Spleen (tissue), 11 donors: ENCODE measurements at regions not wholly inside any gene's neighbourhood (a gene's known extent, or its start where the extent isn't known, plus 50 kb on each side); places are given as distances from the start of the nearest gene placed in this dataset.

Experiments
- DNase-seq: peaks from one replicate; pipeline ENCODE4 v3.0.0-alpha.2; 2020
- H3K27ac ChIP-seq, 8 donors: fragments of 200-600 bp; sonication (generic) in 7 of 8; 1 replicate in 4 of 8; 2 replicates in 4 of 8; pipeline versions ENCODE4 v1.5.0 to v1.8.0; 2016 to 2021; ENCODE audit warnings: inconsistent platforms in 4 of 8, mild to moderate bottlenecking in 4 of 8, moderate library complexity in 1 of 8
- H3K27me3 ChIP-seq, 7 donors: fragments of 200-600 bp; sonication (generic) in 6 of 7; replicated peaks in 1 of 7; 1 replicate in 4 of 7; 2 replicates in 3 of 7; pipeline versions ENCODE4 v1.5.0 to v1.8.0; 2016 to 2021; ENCODE audit warnings: inconsistent platforms in 3 of 7, mild to moderate bottlenecking in 1 of 7
- H3K36me3 ChIP-seq, 6 donors: fragments of 200-600 bp; sonication (generic) in 5 of 6; 1 replicate in 4 of 6; 2 replicates in 2 of 6; pipeline versions ENCODE4 v1.5.0 to v1.8.0; 2016 to 2021; ENCODE audit warnings: inconsistent platforms in 2 of 6
- H3K4me1 ChIP-seq, 6 donors: fragments of 200-600 bp; sonication (generic) in 5 of 6; 1 replicate in 3 of 6; 2 replicates in 3 of 6; pipeline versions ENCODE4 v1.5.0 to v1.8.0; 2016 to 2021; ENCODE audit warnings: inconsistent platforms in 3 of 6
- H3K4me3 ChIP-seq, 8 donors: fragments of 200-600 bp; sonication (generic) in 7 of 8; 1 replicate in 4 of 8; 2 replicates in 4 of 8; pipeline versions ENCODE4 v1.5.0 to v1.8.0; 2016 to 2021; ENCODE audit warnings: inconsistent platforms in 4 of 8, mild to moderate bottlenecking in 4 of 8, moderate library complexity in 2 of 8
- H3K9me3 ChIP-seq, 8 donors: fragments of 200-600 bp; sonication (generic) in 7 of 8; 1 replicate in 4 of 8; 2 replicates in 4 of 8; pipeline versions ENCODE4 v1.5.0 to v1.8.0; 2016 to 2021; ENCODE audit warnings: inconsistent platforms in 4 of 8
- POLR2A ChIP-seq, 3 donors: fragments of 450-650 bp; IDR thresholded peaks; one replicate each; pipeline ENCODE4 v1.5.1; 2017; ENCODE audit warnings: antibody characterized with exemption in 3 of 3, mild to moderate bottlenecking in 1 of 3
- POLR2AphosphoS5 ChIP-seq, 3 donors: sonication (generic); formaldehyde crosslinking; IDR thresholded peaks; one replicate each; pipeline ENCODE4 v1.5.1; 2017; ENCODE audit warnings: antibody characterized with exemption in 3 of 3
- WGBS, 5 donors: extraction: QIAGEN DNeasy Blood & Tissue Kit in 3 of 5; methylation state at CpG; one replicate each; pipeline versions ENCODE4 v1.1.5 to v1.1.7; 2013 to 2018; 5-methylcytosine and 5-hydroxymethylcytosine counted together
- intact Hi-C: fragments of 100-400 bp; cut with DNase I; formaldehyde crosslinking; loops from one replicate; pipeline ENCODE4 v1.15.0; 2023; ENCODE audit warnings: low total_unique reads
- TF ChIP-seq, protein P1 (sequence below), 11 experiments: fragments of 200-600 bp in 7 of 11; fragments of 450-650 bp in 4 of 11; sonication (generic) in 4 of 11; IDR thresholded peaks in 8 of 11; conservative IDR thresholded peaks in 3 of 11; 1 replicate in 7 of 11; 2 replicates in 4 of 11; pipeline versions ENCODE4 v1.4.0 to v1.8.0; 2016 to 2021; ENCODE audit warnings: antibody characterized with exemption in 11 of 11, inconsistent platforms in 4 of 11, mild to moderate bottlenecking in 1 of 11
- donor health status: healthy with polysubstance abuse.
- donor health status: DM: no; HTN: no; CAD: no; lungs with moderate emphysema.
- donor health status: DM: no; HTN: no; CAD: no.
- donor health status: Bipolar disorder and iron deficiency.
- donor health status: healthy.
- donor health status: DM: no; HTN: no; CAD: no.
- donor health status: DM: yes; HTN: yes; CAD: no.

- H3K9me3 ChIP-seq, result no peaks in the 10 kb centered on the region
- H3K36me3 ChIP-seq, result no peaks in the 10 kb centered on the region
- no peak for DNase-seq
- no peak overlapping the region for H3K27ac ChIP-seq
- TF ChIP-seq POLR2A (IDR thresholded peaks at IDR 0.05) (no peak), POLR2AphosphoS5 (IDR thresholded peaks at IDR 0.05) (no peak)
- TF ChIP-seq, protein P1, sequence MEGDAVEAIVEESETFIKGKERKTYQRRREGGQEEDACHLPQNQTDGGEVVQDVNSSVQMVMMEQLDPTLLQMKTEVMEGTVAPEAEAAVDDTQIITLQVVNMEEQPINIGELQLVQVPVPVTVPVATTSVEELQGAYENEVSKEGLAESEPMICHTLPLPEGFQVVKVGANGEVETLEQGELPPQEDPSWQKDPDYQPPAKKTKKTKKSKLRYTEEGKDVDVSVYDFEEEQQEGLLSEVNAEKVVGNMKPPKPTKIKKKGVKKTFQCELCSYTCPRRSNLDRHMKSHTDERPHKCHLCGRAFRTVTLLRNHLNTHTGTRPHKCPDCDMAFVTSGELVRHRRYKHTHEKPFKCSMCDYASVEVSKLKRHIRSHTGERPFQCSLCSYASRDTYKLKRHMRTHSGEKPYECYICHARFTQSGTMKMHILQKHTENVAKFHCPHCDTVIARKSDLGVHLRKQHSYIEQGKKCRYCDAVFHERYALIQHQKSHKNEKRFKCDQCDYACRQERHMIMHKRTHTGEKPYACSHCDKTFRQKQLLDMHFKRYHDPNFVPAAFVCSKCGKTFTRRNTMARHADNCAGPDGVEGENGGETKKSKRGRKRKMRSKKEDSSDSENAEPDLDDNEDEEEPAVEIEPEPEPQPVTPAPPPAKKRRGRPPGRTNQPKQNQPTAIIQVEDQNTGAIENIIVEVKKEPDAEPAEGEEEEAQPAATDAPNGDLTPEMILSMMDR (IDR thresholded peaks at IDR 0.05 in 8 of 11, conservative IDR thresholded peaks at IDR 0.05 in 3 of 11), result no peak
- intact Hi-C loops, result no loop called here
- H3K4me3 ChIP-seq, result no peak overlapping the region
- WGBS, 5 donors, result 65 to 74% (median 70%) methylated on average over 7 of the region's 7 CpGs
- no peaks in the 10 kb centered on the region for H3K4me1 ChIP-seq
- H3K27me3 ChIP-seq, result no peaks in the 10 kb centered on the region
Measured at GRCh38 chr1:71262970-71263369, 182.1 kb upstream of the ZRANB2 start.

DNA sequence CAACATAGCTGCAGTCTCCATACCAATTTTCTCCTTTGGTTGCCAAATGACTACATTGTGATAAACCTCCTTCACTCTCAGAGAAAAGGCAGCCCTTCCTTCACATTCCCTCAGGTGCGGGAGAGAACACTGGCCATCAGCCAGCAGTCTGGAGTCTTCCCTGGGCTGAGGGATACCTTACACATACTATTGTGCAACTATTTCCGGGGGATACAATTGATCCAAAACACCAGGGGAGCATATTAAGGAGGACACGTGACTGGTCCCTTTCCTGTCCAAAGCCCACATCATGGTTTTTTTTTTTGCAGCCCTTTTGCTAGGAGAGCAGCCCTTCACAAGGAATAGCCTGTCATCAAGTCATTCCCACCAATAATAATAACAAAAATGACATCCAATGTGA is 172.1 kb upstream of the ZRANB2 start:
- TF ChIP-seq POLR2A (IDR thresholded peaks at IDR 0.05), result no peak
- Histone ChIP-seq H3K27me3 (no peaks in the 10 kb centered on the region), H3K27ac (no peak overlapping the region), H3K9me3 (no peaks in the 10 kb centered on the region), H3K4me1 (no peaks in the 10 kb centered on the region), H3K36me3 (no peaks in the 10 kb centered on the region), H3K4me3 (no peak overlapping the region)
- WGBS, 5 donors, result 59 to 72% (median 69%) methylated on average over 3 of the region's 3 CpGs
- DNase-seq, result no peak
- intact Hi-C loops, result no loop called here

DNA sequence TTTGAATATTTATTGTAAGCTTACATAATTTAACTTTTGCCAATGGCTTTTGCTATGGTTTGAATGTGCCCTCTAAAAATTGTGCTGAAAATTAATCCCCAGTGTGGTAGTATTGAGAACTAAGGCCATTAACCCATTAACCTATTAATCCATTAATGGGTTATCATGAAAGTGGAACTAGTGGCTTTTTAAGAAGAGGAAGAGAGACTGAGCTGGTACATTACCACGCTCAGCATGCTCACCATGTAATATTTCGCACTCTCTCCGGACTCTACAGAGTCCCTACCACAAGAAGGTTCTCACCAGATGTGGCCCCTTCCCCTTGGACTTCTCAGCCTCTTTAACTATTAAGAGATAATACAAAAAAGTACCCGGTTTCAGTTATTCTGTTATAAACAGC is 164.4 kb upstream of the ZRANB2 start:
- WGBS, 5 donors, result 82 to 87% (median 84%) methylated on average over 4 of the region's 4 CpGs
- Histone ChIP-seq H3K4me1 (no peaks in the 10 kb centered on the region), H3K27me3 (no peaks in the 10 kb centered on the region), H3K36me3 (no peaks in the 10 kb centered on the region), H3K9me3 (no peaks in the 10 kb centered on the region), H3K27ac (no peak overlapping the region), H3K4me3 (no peak overlapping the region)
- intact Hi-C loops, result no loop called here
- DNase-seq, result no peak
- TF ChIP-seq POLR2A (IDR thresholded peaks at IDR 0.05), result no peak

DNA sequence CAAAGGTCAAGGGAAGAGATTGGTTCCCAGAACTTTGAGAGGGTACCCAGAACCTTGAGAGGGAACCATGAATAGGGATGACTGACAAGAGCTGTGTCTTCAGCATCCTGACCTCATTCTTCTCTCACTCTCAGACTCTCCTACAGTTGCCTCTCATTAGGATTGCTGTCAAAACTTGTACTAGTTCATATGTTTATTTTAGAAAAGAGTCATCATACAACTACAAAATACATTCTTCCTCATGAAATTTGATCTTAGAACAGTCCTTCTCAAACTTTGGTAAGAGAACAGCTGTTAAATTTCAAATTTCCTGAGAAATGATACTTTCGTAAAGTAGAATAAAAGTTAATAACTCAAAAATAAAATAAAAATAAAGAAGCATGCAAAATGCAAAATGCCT is 161.4 kb upstream of the ZRANB2 start:
- Histone ChIP-seq H3K27ac (no peak overlapping the region), H3K27me3 (no peaks in the 10 kb centered on the region), H3K4me3 (no peak overlapping the region), H3K36me3 (no peaks in the 10 kb centered on the region), H3K4me1 (no peaks in the 10 kb centered on the region), H3K9me3 (no peaks in the 10 kb centered on the region)
- intact Hi-C loops, result no loop called here
- 79 to 93% (median 86%) methylated on average over 1 of the region's 1 CpG for WGBS, 5 donors
- TF ChIP-seq POLR2A (IDR thresholded peaks at IDR 0.05), result no peak
- DNase-seq, result no peak

GRCh38 chr1:71240656-71241055 is 159.8 kb upstream of the ZRANB2 start:
- intact Hi-C loops, result no loop called here
- 91 to 100% (median 95%) methylated on average over 1 of the region's 1 CpG for WGBS, 5 donors
- no peaks in the 10 kb centered on the region for H3K27me3 ChIP-seq
- H3K36me3 ChIP-seq, result no peaks in the 10 kb centered on the region
- TF ChIP-seq POLR2A (IDR thresholded peaks at IDR 0.05), result no peak
- TF ChIP-seq, protein P1 (IDR thresholded peaks at IDR 0.05 in 8 of 11, conservative IDR thresholded peaks at IDR 0.05 in 3 of 11), result no peak
- no peak for TF ChIP-seq POLR2AphosphoS5 (IDR thresholded peaks at IDR 0.05)
- no peak overlapping the region for H3K27ac ChIP-seq
- no peaks in the 10 kb centered on the region for H3K9me3 ChIP-seq
- no peak for DNase-seq
- H3K4me1 ChIP-seq, result no peaks in the 10 kb centered on the region
- no peak overlapping the region for H3K4me3 ChIP-seq

GRCh38 chr1:71236503-71236902 is 155.7 kb upstream of the ZRANB2 start:
- no peaks in the 10 kb centered on the region for H3K4me1 ChIP-seq
- intact Hi-C loops, result no loop called here
- DNase-seq, result no peak
- no peaks in the 10 kb centered on the region for H3K36me3 ChIP-seq
- H3K9me3 ChIP-seq, result no peaks in the 10 kb centered on the region
- WGBS, 5 donors, result 64 to 83% (median 73%) methylated on average over 2 of the region's 2 CpGs
- no peak overlapping the region for H3K4me3 ChIP-seq
- no peaks in the 10 kb centered on the region for H3K27me3 ChIP-seq
- H3K27ac ChIP-seq, result no peak overlapping the region
- TF ChIP-seq POLR2AphosphoS5 (IDR thresholded peaks at IDR 0.05) (no peak), POLR2A (IDR thresholded peaks at IDR 0.05) (no peak)
- TF ChIP-seq, protein P1 (IDR thresholded peaks at IDR 0.05 in 8 of 11, conservative IDR thresholded peaks at IDR 0.05 in 3 of 11), result no peak
